ENCODE measurements at regions not wholly inside any gene's neighbourhood (a gene's known extent, or its start where the extent isn't known, plus 50 kb on each side); places are given as distances from the start of the nearest gene placed in this dataset.

DNA sequence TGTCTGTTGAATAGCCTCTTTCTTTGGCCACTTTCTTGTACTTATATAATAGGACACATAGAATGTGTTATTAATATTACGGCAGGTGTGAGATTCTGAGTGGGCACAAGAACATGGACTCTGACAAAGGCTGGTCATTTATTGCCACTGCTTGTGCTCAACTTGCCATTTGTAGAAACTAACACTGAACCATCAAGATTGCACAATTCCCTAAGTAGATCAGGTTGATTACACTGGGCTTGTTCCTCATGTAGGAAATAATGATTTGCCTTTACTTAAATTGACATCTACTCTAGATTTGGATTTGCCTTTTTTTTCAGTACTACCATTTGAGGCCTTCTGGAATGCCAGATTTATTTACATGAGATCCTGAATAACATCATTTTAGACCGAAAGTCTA, 342.7 kb upstream of the CWC22 start:
- no peak for DNase-seq

DNA sequence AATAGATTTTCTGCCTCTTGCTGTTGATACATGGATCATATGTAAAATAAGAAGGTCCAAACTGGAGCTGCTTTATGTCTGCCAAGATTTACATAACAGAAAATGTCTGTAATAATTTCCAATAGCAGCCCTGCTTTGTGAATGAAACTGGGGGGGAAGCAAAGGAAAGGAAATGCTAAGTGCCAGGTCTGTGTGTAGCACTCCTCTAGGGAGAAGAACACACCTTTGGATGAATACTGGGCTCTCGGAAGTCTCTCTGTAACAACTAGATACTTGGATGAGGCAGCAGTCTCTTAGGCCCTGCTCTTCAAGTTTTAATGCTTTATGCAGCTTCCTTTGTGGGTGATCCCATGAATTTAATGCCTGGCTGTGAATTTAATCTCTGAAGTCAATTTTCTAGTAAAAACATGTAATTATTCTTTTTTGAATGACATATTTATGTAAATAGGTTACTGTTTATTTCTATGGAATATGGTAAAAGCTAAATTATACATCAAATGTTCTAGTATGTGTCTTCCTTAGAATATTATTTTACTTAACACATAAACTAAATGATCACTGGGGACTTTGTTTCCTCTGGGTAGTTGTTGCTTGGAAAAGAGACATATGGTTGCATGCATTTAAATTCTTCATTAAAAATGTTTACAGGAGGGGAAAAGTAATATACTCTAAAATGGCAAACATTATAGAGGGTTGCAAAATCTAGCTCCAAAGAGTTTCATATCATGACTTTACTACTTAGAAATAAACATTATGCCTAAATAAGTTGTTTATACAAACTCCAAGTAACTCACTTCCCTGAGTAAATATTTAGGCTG, 336.6 kb upstream of the CWC22 start:
- DNase-seq, result no peak

- no peak for DNase-seq
Measured at GRCh38 chr2:180337136-180337535, 330.0 kb upstream of the CWC22 start.

DNA sequence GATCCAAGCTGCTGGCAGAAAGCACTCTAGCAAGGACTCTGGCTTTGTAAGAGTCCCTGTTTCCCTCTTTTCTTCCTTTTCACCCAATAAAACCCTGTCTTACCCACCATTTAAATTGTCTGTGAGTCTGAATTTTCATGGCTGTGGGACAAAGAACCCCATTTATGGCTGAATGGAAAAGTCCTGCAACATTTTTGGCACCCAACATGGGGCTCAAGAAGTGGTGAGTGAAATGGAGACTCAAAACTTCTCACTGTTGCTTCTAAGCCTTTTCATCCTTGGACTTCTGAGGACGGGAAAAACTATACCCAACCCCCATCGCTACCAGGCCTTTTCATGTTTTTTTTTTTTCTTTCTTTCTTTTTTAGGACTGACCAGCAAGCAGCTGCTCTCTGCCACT, 329.5 kb upstream of the CWC22 start:
- no peak for DNase-seq

DNA sequence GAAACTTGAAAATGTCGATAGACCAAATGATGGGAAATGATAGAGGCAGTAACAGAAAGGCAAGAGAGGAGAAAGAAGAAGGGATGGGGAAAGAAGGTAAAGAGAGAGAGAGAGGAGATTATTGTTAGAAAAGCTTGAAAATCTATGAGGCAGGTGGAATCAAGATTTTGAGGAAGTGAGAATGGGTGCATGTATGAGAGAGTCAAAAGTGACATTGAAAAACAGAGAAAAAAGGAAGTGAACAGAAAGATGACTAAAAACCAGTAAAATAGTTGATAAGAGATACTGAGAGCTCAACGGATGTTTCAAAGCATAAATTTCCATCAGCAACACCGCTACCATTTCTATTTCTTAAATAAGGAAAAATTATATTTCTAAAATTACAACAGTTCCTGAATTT, 327.4 kb upstream of the CWC22 start:
- no peak for DNase-seq

DNA sequence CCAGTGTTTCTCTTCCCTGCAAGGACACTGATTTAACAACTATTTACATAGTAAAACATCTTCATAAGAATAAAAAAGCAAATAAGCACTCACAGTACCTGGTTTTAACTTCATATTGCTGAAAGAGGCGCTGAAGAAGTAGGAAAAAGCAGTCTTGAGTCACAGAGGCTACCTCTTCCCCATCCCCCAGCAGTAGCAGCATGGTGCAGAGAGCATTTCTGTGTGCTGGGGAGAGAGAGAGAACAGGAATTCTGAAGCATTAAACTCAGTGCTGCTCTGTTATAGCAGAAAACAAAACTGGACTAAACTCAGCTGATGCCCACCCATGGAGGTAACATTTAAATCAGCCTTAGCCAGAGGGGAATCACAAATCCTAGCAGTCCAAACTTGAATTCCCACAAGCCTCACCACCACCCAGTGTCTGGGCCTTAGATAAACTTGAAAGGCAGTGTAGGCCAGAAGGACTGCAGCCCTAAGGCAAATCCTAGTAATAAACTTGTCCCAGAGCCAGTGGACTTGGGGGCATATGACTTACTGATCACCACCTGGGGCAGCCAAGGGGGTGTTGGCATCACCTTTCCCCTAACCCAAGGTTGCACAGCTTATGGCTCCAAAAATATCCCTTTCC, 321.8 kb upstream of the CWC22 start:
- DNase-seq, result no peak

DNA sequence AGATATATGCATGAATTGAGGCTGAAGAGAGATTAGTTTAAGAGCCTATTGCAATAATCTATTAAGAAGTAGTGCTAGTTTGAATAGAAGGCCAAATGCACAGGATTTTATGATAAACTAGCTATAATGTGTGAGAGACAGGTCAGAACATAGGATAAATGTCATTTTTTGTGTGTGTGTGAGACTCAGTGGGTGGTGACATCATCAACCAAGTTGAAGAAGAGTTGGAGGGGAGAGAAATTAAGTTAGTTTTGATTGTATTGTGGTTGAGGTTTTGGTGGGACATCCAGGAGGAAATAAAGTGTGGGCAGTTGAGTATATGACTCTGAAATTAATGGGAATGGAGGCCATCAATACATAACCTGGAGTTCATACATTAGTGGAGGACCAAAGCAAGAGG, 320.1 kb upstream of the CWC22 start:
- DNase-seq, result no peak

DNA sequence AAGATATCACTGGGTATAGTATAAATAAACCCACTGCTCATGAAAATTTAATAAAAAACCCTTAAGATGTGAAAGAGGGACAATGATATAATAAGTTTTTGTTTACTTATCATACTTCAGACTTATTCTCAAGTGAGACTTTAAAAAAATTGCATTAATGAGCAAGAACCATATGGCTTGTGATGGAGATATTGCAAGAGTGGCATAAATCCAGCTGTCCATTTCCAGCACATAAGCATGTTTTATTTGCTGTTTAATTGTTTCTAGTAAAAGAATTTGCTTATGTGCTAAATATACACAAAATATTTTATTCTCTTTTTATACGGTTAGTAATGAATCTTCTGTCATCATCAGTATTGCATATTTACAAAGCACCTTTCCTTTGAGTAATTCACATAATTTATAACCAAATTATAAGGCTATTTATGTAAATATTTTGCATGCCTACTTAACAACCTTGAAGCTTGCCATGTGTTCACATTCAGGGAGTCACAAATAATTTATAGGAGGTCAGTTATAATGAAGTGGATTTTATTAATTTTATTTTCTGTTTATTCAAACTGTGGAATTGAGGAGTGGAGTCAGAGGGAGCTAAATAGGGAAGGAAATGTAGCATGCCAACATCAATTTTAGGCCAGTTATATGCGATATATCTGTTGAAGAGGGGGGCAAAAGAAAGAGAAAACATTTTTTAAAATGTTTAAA, 318.5 kb upstream of the CWC22 start:
- no peak for DNase-seq

DNA sequence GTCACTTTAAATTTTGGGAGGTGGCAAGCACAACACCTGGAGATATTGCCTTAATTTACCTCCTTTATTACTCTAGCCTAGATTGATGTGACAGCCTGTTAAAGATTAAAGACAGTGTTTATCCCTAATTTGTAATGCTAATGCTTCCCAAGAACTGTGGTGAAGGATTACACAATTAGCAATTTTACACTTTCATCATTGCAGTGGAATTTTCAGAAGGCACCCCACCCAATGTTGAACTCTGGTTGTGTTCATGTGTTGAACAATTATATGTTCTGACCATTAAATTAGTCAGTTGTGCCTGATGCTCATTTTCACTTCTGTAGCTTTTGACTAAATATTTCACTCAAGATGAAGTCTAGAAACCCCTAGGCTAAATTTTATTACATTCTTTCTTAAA, 317.1 kb upstream of the CWC22 start:
- no peak for DNase-seq

GRCh38 chr2:180322781-180323180, 315.7 kb upstream of the CWC22 start:
- no peak for DNase-seq

- no peak for DNase-seq
Measured at GRCh38 chr2:180319586-180320405, 312.7 kb upstream of the CWC22 start.

DNA sequence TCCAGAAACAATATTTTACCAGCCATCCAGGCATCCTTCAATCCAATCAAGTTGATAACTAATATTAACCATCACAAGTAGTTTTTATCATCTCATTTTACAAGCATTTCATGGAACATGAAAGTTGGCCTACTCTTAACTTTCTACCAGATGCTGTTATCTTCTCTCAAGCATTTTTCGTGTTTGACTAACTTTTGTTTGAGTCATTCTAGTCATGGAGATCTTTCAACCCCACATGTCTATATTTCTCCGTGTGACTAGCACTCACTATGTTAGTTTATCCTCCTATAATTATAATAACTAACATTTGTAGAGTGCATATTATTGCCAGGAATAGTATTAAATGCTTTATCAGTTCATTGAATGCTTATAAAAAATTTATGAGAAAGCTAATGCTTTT, 307.0 kb upstream of the CWC22 start:
- no peak for DNase-seq

DNA sequence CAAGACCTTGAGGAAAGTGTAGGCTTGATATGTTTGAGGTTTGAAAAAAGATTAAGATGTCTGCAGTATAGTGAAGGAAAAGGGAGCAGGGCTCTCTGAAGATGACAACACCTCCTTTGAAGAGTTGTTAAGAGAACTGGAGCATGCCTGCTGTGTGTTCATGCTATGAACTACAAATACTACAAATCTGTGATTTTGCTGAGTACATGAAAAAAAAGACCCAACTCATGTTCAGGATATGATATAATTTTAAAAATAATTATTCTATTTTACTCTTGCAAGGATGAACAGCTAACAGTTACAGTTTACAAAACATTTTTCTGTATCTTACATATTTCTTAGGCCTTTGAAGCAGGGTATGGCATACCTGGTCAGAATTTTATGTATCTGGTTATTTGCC, 305.4 kb upstream of the CWC22 start:
- no peak for DNase-seq

DNA sequence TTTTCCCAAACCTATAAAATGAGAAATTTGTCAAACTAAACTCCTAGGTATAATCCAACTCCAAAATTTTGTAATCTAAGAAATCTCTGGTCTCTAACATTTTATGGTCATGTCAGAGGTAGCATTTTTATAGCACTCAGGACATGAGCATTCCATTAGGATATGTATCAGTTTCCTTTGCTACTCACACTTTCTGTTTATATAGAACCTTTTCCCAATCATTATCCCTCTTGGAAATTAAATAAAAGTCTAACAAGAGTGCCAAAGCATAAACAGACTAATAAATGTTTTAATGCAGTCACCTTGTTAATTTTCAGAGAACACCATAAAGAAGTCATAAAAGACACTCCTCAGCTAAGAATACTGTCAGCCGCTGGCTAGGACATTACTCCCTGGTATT, 300.0 kb upstream of the CWC22 start:
- no peak for DNase-seq

- no peak for DNase-seq
Measured at GRCh38 chr2:180306346-180306745, 299.2 kb upstream of the CWC22 start.

- no peak for DNase-seq
Measured at GRCh38 chr2:180291552-180292421, 284.7 kb upstream of the CWC22 start.

DNA sequence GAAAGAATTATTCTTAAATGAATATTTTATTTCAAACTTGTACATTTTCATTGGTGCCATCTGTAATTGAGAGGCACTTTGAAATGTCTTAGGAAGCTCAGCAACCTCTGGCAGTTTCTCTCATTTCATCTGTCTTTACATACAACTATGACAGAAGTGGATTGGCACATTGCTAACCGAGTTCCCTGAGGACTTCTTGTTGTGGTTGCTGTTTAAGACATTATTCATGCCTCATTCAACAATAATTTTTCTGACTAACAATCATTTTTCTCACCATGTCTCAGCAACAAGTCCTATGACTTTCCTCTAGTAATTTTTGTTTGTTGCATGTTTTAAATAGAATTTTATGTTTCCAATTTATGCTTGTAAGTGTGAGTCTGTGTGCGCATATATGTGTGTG, 284.0 kb upstream of the CWC22 start:
- no peak for DNase-seq

DNA sequence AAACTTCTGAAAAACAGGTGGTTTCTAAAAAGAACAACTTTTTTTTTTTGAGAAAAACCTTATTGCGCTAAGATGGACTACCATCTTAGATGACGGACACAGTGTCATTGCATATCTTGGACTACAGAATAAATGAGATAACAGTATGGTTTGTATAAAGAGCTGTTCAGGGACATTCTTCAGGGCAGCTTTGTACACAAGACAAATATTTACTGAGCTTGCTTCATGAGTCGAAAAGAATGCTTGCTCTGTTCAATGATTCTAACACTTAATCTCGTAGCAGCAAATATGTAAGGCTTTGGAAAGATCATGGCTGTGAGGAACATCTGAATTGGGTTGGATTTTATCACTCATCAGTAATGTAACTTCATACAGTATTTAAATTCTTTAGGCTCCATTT, 282.5 kb upstream of the CWC22 start:
- no peak for DNase-seq

DNA sequence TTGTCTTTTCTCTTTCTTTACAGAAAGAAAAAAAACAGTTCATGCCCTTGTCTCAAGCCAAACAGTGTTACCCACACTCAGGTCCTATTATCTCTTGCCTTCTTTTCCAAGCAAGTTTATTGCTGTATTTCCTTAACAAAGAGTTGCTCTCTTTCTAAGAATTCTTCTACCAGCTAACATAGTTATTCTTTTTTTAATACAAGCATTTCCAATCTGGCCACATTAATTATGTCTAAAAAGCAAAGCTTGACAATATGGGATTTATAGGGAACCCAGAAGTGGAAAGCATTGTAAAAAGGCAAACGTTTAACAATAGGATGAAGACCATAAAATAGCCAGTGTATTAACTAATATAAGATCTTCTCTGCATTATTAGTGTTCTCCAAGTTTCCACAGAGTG, 272.5 kb upstream of the CWC22 start:
- DNase-seq, result no peak

DNA sequence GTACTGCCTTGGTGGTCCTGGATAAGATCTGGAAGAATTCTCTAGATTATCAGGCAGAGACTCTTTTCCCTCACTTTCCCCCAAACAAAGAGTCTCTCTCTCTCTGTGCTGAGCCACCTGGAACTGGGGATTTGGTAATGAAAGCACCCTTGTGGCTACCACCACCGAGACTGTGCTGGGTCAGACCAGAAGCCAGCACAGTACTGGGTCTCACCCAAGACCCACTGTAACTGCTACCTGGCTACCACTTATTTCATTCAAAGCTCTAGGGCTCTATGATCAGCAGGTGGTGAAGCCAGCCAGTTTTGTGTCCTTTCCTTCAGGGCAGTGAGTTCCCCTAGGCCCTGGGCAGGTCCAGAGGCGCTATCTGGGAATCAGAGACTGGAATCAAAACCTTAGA, 269.6 kb upstream of the CWC22 start:
- no peak for DNase-seq

DNA sequence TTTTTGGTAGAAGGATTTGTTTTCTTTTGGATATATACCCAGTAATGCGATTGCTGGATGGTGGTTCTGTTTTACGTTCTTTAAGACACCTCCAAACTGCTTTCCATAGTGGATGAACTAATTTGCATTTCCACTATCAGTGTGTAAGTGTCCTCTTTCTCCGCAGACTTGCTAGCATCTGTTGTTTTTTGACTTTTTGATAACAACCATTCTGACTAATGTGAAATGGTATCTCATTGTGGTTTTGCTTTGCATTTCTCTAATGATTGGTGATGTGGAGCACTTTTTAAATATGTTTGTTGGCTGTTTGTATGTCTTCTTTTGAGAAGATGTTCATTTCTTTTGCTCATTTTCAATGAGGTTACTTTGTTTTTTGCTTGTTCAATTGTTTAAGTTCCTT, 260.9 kb upstream of the CWC22 start:
- DNase-seq, result no peak

DNA sequence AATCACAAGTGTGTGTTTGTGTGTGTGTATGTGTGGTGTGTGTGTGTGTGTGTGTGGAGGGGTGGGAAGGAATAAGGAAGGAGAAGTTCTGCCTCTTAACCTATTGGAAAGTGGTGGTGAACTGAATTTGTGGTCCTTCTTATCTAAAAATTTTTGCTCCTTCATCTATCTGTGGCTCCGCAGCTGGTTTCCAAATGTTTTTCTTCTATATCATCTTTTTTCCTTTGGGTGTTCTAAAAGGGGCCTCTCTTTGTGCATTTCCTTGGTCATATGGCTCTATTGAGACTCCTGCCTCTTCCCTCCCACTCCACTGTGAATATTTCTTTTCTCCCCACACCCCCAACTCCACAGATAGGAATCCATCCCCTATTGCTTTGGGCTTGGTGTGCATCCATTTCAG, 254.9 kb upstream of the CWC22 start:
- no peak for DNase-seq
